Small intestine (tissue), 7 donors: ENCODE measurements at regions not wholly inside any gene's neighbourhood (a gene's known extent, or its start where the extent isn't known, plus 50 kb on each side); places are given as distances from the start of the nearest gene placed in this dataset.
"Not testable (repeated sequence)": the region's sequence is repeated elsewhere in the genome, so short reads cannot be mapped to it uniquely, and the experiment has no call there.

Experiments
- DNase-seq, 2 donors: peaks; one replicate each; pipeline versions ENCODE4 v3.0.0 to v3.0.0-alpha.2; 2013
- FAIRE-seq: peaks from 2 replicates; lab custom pipeline; 2012; peaks lifted over from hg19 to GRCh38; lab: Jason Lieb, UNC
- H3K27ac ChIP-seq, 3 donors: one replicate each; pipeline ENCODE4 v1.5.1; 2013; ENCODE audit warnings: low read length in 2 of 3, mild to moderate bottlenecking in 2 of 3, control low read depth in 1 of 3, inconsistent platforms in 1 of 3, low read depth in 1 of 3, moderate library complexity in 1 of 3
- H3K27me3 ChIP-seq, 3 donors: one replicate each; pipeline ENCODE4 v1.6.1; 2013; ENCODE audit warnings: low read length in 3 of 3, inconsistent platforms in 1 of 3; ENCODE audit not compliant: control insufficient read depth in 3 of 3, insufficient read depth in 3 of 3
- H3K36me3 ChIP-seq, 3 donors: one replicate each; pipeline ENCODE4 v1.6.1; 2013; ENCODE audit warnings: low read length in 3 of 3, inconsistent platforms in 1 of 3, low read depth in 1 of 3, mild to moderate bottlenecking in 1 of 3, moderate library complexity in 1 of 3; ENCODE audit not compliant: control insufficient read depth in 3 of 3, insufficient read depth in 2 of 3
- H3K4me1 ChIP-seq, 3 donors: one replicate each; pipeline ENCODE4 v1.6.1; 2013; ENCODE audit warnings: low read length in 2 of 3, inconsistent platforms in 1 of 3, low read depth in 1 of 3, mild to moderate bottlenecking in 1 of 3, moderate library complexity in 1 of 3; ENCODE audit not compliant: control insufficient read depth in 3 of 3, insufficient read depth in 2 of 3
- H3K4me3 ChIP-seq, 3 donors: one replicate each; pipeline ENCODE4 v1.5.1; 2013; ENCODE audit warnings: low read length in 3 of 3, control low read depth in 1 of 3, inconsistent platforms in 1 of 3, low read depth in 1 of 3, mild to moderate bottlenecking in 1 of 3, moderate library complexity in 1 of 3
- H3K9me3 ChIP-seq, 2 donors: one replicate each; pipeline ENCODE4 v1.6.1; 2013; ENCODE audit warnings: low read depth in 1 of 2, low read length in 1 of 2; ENCODE audit not compliant: control insufficient read depth in 2 of 2, insufficient read depth in 1 of 2
- WGBS, 3 donors: extraction: QIAGEN DNeasy Blood & Tissue Kit; methylation state at CpG; one replicate each; pipeline ENCODE4 v1.1.7; 2013; 5-methylcytosine and 5-hydroxymethylcytosine counted together
- donor health status: healthy with polysubstance abuse.
- donor health status: control.
- donor health status: control.
- donor health status: Bipolar disorder and iron deficiency.
- donor health status: healthy.

- WGBS, 3 donors = 78 to 84% (median 80%) methylated on average over 2 of the region's 2 CpGs
Measured at GRCh38 chr2:49861821-49862220, 707.5 kb upstream of the FSHR start.

GRCh38 chr2:49860834-49861233, 706.5 kb upstream of the FSHR start:
- Histone ChIP-seq H3K4me1 (no peaks in the 10 kb centered on the region), H3K27me3 (no peaks in the 10 kb centered on the region), H3K36me3 (no peaks in the 10 kb centered on the region), H3K4me3 (no peak overlapping the region), H3K9me3 (no peaks in the 10 kb centered on the region), H3K27ac (no peak overlapping the region)
- no peak for FAIRE-seq
- no peak for DNase-seq
- 81 to 89% (median 89%) methylated on average over 2 of the region's 2 CpGs for WGBS, 3 donors

More at GRCh38 chr2:49861821-49862220, 707.5 kb upstream of the FSHR start:
- H3K4me3 ChIP-seq = no peak overlapping the region
- H3K9me3 ChIP-seq = no peaks in the 10 kb centered on the region
- no peak for FAIRE-seq
- no peaks in the 10 kb centered on the region for H3K4me1 ChIP-seq
- no peak overlapping the region for H3K27ac ChIP-seq
- no peaks in the 10 kb centered on the region for H3K36me3 ChIP-seq
- no peaks in the 10 kb centered on the region for H3K27me3 ChIP-seq
- DNase-seq = no peak

GRCh38 chr2:49860170-49860569, 705.9 kb upstream of the FSHR start:
- Histone ChIP-seq H3K27me3 (no peaks in the 10 kb centered on the region), H3K9me3 (no peaks in the 10 kb centered on the region), H3K4me1 (no peaks in the 10 kb centered on the region), H3K4me3 (no peak overlapping the region), H3K36me3 (no peaks in the 10 kb centered on the region), H3K27ac (no peak overlapping the region)
- 68 to 72% (median 69%) methylated on average over 2 of the region's 2 CpGs for WGBS, 3 donors
- DNase-seq = no peak
- no peak for FAIRE-seq

GRCh38 chr2:49858657-49859056, 704.3 kb upstream of the FSHR start:
- 76 to 87% (median 79%) methylated on average over 2 of the region's 2 CpGs for WGBS, 3 donors
- H3K4me1 ChIP-seq = no peaks in the 10 kb centered on the region
- no peaks in the 10 kb centered on the region for H3K9me3 ChIP-seq
- no peak overlapping the region for H3K27ac ChIP-seq
- no peaks in the 10 kb centered on the region for H3K27me3 ChIP-seq
- DNase-seq (no peak), FAIRE-seq (no peak)
- no peaks in the 10 kb centered on the region for H3K36me3 ChIP-seq
- H3K4me3 ChIP-seq = no peak overlapping the region

GRCh38 chr2:49858113-49858490, 703.8 kb upstream of the FSHR start:
- 80 to 89% (median 83%) methylated on average over 3 of the region's 3 CpGs for WGBS, 3 donors
- FAIRE-seq = no peak
- no peaks in the 10 kb centered on the region for H3K9me3 ChIP-seq

GRCh38 chr2:49857371-49858112, 703.2 kb upstream of the FSHR start:
- Histone ChIP-seq H3K27ac (no peak overlapping the region), H3K9me3 (no peaks in the 10 kb centered on the region), H3K4me3 (no peak overlapping the region), H3K4me1 (no peaks in the 10 kb centered on the region), H3K27me3 (no peaks in the 10 kb centered on the region), H3K36me3 (no peaks in the 10 kb centered on the region)
- no peak for FAIRE-seq
- no peak for DNase-seq
- 71 to 78% (median 73%) methylated on average over 2 of the region's 2 CpGs for WGBS, 3 donors

More at GRCh38 chr2:49858113-49858490, 703.8 kb upstream of the FSHR start:
- Histone ChIP-seq H3K4me3 (no peak overlapping the region), H3K4me1 (no peaks in the 10 kb centered on the region), H3K27me3 (no peaks in the 10 kb centered on the region), H3K27ac (no peak overlapping the region), H3K36me3 (no peaks in the 10 kb centered on the region)
- DNase-seq = no peak

GRCh38 chr2:49845671-49846070, 691.4 kb upstream of the FSHR start:
- Histone ChIP-seq H3K27ac (no peak overlapping the region), H3K4me1 (no peaks in the 10 kb centered on the region), H3K9me3 (peaks cover 0 to 11% of the 10 kb centered on the region in 2 donors), H3K36me3 (no peaks in the 10 kb centered on the region), H3K4me3 (no peak overlapping the region), H3K27me3 (no peaks in the 10 kb centered on the region)
- no peak for DNase-seq
- FAIRE-seq = no peak
- 38 to 58% (median 44%) methylated on average over 4 of the region's 4 CpGs for WGBS, 3 donors

- FAIRE-seq (no peak), DNase-seq (no peak)
- Histone ChIP-seq H3K27me3 (no peaks in the 10 kb centered on the region), H3K27ac (no peak overlapping the region), H3K9me3 (peaks cover 0 to 11% of the 10 kb centered on the region in 2 donors), H3K36me3 (no peaks in the 10 kb centered on the region), H3K4me1 (no peaks in the 10 kb centered on the region), H3K4me3 (no peak overlapping the region)
Measured at GRCh38 chr2:49845021-49845420, 690.7 kb upstream of the FSHR start.

GRCh38 chr2:49844113-49844512, 689.8 kb upstream of the FSHR start:
- not testable (repeated sequence) for H3K36me3 ChIP-seq, DNase-seq, H3K4me1 ChIP-seq, FAIRE-seq, H3K27me3 ChIP-seq, H3K27ac ChIP-seq, H3K4me3 ChIP-seq
- peaks cover 0 to 11% of the 10 kb centered on the region in 2 donors for H3K9me3 ChIP-seq
- WGBS, 3 donors = 90 to 93% (median 92%) methylated on average over 6 of the region's 6 CpGs
